Muscle layer of duodenum (tissue), 2 donors: ENCODE measurements at regions not wholly inside any gene's neighbourhood (a gene's known extent, or its start where the extent isn't known, plus 50 kb on each side); places are given as distances from the start of the nearest gene placed in this dataset.
A peak's percentile ranks its signal among the peaks of the same experiment; 100 is the strongest.

Experiments
- H3K27ac ChIP-seq: one replicate; pipeline ENCODE4 v1.7.0; 2013; ENCODE audit warnings: mild to moderate bottlenecking, low read length
- H3K27me3 ChIP-seq: one replicate; pipeline ENCODE4 v1.7.0; 2013; ENCODE audit warnings: low read depth, mild to moderate bottlenecking, control low read depth, low read length
- H3K36me3 ChIP-seq, 2 donors: one replicate each; pipeline ENCODE4 v1.7.0; 2013; ENCODE audit warnings: low read length in 2 of 2, control low read depth in 1 of 2, mild to moderate bottlenecking in 1 of 2; ENCODE audit not compliant: insufficient read depth in 2 of 2, control insufficient read depth in 1 of 2
- H3K4me1 ChIP-seq, 2 donors: one replicate each; pipeline ENCODE4 v1.7.0; 2013; ENCODE audit warnings: low read length in 2 of 2, mild to moderate bottlenecking in 2 of 2, control low read depth in 1 of 2, moderate library complexity in 1 of 2; ENCODE audit not compliant: insufficient read depth in 2 of 2, control insufficient read depth in 1 of 2
- H3K4me3 ChIP-seq, 2 donors: one replicate each; pipeline ENCODE4 v1.7.0; 2013; ENCODE audit warnings: low read length in 2 of 2, low read depth in 1 of 2, mild to moderate bottlenecking in 1 of 2
- H3K9me3 ChIP-seq, 2 donors: one replicate each; pipeline ENCODE4 v1.7.0; 2013; ENCODE audit warnings: low read length in 2 of 2, control low read depth in 1 of 2, mild to moderate bottlenecking in 1 of 2; ENCODE audit not compliant: control insufficient read depth in 1 of 2
- donor health status: healthy.

GRCh38 chr7:155212301-155213015, 85.2 kb upstream of the INSIG1 start:
- H3K4me3 ChIP-seq: no peak overlapping the region
- no peaks in the 10 kb centered on the region for H3K4me1 ChIP-seq
- no peaks in the 10 kb centered on the region for H3K9me3 ChIP-seq
- no peaks in the 10 kb centered on the region for H3K27me3 ChIP-seq
- no peak overlapping the region for H3K27ac ChIP-seq
- H3K36me3 ChIP-seq: no peaks in the 10 kb centered on the region

GRCh38 chr7:155213385-155213784, 84.3 kb upstream of the INSIG1 start:
- no peak overlapping the region for H3K4me3 ChIP-seq
- no peaks in the 10 kb centered on the region for H3K36me3 ChIP-seq
- no peak overlapping the region for H3K27ac ChIP-seq
- no peaks in the 10 kb centered on the region for H3K9me3 ChIP-seq
- H3K4me1 ChIP-seq: no peaks in the 10 kb centered on the region
- no peaks in the 10 kb centered on the region for H3K27me3 ChIP-seq

GRCh38 chr7:155213955-155214740, 83.5 kb upstream of the INSIG1 start:
- H3K4me3 ChIP-seq: peak overlapping the region in 1 of 2 donors; percentile 8
- no peaks in the 10 kb centered on the region for H3K27me3 ChIP-seq
- no peaks in the 10 kb centered on the region for H3K9me3 ChIP-seq
- no peaks in the 10 kb centered on the region for H3K36me3 ChIP-seq
- H3K4me1 ChIP-seq: no peaks in the 10 kb centered on the region
- H3K27ac ChIP-seq: no peak overlapping the region

- no peaks in the 10 kb centered on the region for H3K36me3 ChIP-seq
These were observed 81.9 kb upstream of the INSIG1 start for GRCh38 chr7:155215576-155216325.

GRCh38 chr7:155216475-155217272, 81.0 kb upstream of the INSIG1 start:
- Histone ChIP-seq H3K27me3 (no peaks in the 10 kb centered on the region), H3K4me3 (no peak overlapping the region), H3K4me1 (no peaks in the 10 kb centered on the region), H3K36me3 (no peaks in the 10 kb centered on the region), H3K27ac (no peak overlapping the region), H3K9me3 (no peaks in the 10 kb centered on the region)

More at GRCh38 chr7:155215576-155216325, 81.9 kb upstream of the INSIG1 start:
- H3K9me3 ChIP-seq: no peaks in the 10 kb centered on the region
- no peak overlapping the region for H3K27ac ChIP-seq
- H3K27me3 ChIP-seq: no peaks in the 10 kb centered on the region
- H3K4me3 ChIP-seq: no peak overlapping the region
- H3K4me1 ChIP-seq: no peaks in the 10 kb centered on the region

- Histone ChIP-seq H3K9me3 (no peaks in the 10 kb centered on the region), H3K36me3 (no peaks in the 10 kb centered on the region), H3K27me3 (no peaks in the 10 kb centered on the region), H3K27ac (no peak overlapping the region), H3K4me3 (no peak overlapping the region), H3K4me1 (no peaks in the 10 kb centered on the region)
These were observed 80.0 kb upstream of the INSIG1 start for GRCh38 chr7:155217634-155218033.

- H3K36me3 ChIP-seq: no peaks in the 10 kb centered on the region
- no peak overlapping the region for H3K4me3 ChIP-seq
- H3K4me1 ChIP-seq: no peaks in the 10 kb centered on the region
- H3K9me3 ChIP-seq: no peaks in the 10 kb centered on the region
- H3K27ac ChIP-seq: no peak overlapping the region
- no peaks in the 10 kb centered on the region for H3K27me3 ChIP-seq
These were observed 79.2 kb upstream of the INSIG1 start for GRCh38 chr7:155218276-155219153.

- no peak overlapping the region for H3K27ac ChIP-seq
- H3K36me3 ChIP-seq: no peaks in the 10 kb centered on the region
- H3K4me1 ChIP-seq: no peaks in the 10 kb centered on the region
- no peaks in the 10 kb centered on the region for H3K9me3 ChIP-seq
- H3K27me3 ChIP-seq: no peaks in the 10 kb centered on the region
- H3K4me3 ChIP-seq: no peak overlapping the region
These were observed 78.5 kb upstream of the INSIG1 start for GRCh38 chr7:155219154-155219531.

GRCh38 chr7:155219947-155220769, 77.5 kb upstream of the INSIG1 start:
- no peaks in the 10 kb centered on the region for H3K27me3 ChIP-seq
- no peaks in the 10 kb centered on the region for H3K36me3 ChIP-seq
- H3K27ac ChIP-seq: no peak overlapping the region
- H3K4me1 ChIP-seq: no peaks in the 10 kb centered on the region
- H3K9me3 ChIP-seq: no peaks in the 10 kb centered on the region
- no peak overlapping the region for H3K4me3 ChIP-seq

- Histone ChIP-seq H3K4me1 (no peaks in the 10 kb centered on the region), H3K27ac (no peak overlapping the region), H3K9me3 (no peaks in the 10 kb centered on the region), H3K4me3 (no peak overlapping the region), H3K27me3 (no peaks in the 10 kb centered on the region), H3K36me3 (no peaks in the 10 kb centered on the region)
These were observed 76.8 kb upstream of the INSIG1 start for GRCh38 chr7:155220903-155221302.
